ENCODE measurements at regions not wholly inside any gene's neighbourhood (a gene's known extent, or its start where the extent isn't known, plus 50 kb on each side); places are given as distances from the start of the nearest gene placed in this dataset.

GRCh38 chr7:81857385-81857784 is 87.5 kb upstream of the HGF start:
- TF ChIP-seq POLR2A (IDR thresholded peaks at IDR 0.05), result no peak
- no peak for TF ChIP-seq CTCF (IDR thresholded peaks at IDR 0.05)

All from Peyer's patch (tissue), 4 donors.